Fibroblast of lung (primary cell): ENCODE measurements at regions not wholly inside any gene's neighbourhood (a gene's known extent, or its start where the extent isn't known, plus 50 kb on each side); places are given as distances from the start of the nearest gene placed in this dataset.

Experiments used
- DNase-seq, 2 donors: peaks; one replicate each; pipeline versions ENCODE4 v3.0.0 to v3.0.0-alpha.2; 2010; ENCODE audit warnings: low read depth in 2 of 2
- H2AFZ ChIP-seq: 2 replicates; pipeline ENCODE4 v1.5.1; 2012; ENCODE audit warnings: low read length, control low read depth, inconsistent platforms
- H3K27ac ChIP-seq: 2 replicates; pipeline ENCODE4 v1.5.1; 2011; ENCODE audit warnings: low read length, control low read depth; ENCODE audit not compliant: insufficient read depth
- H3K27me3 ChIP-seq: 2 replicates; pipeline ENCODE4 v1.5.1; 2011; ENCODE audit warnings: mild to moderate bottlenecking, low read length; ENCODE audit not compliant: control insufficient read depth, insufficient read depth
- H3K36me3 ChIP-seq: 2 replicates; pipeline ENCODE4 v1.5.1; 2011; ENCODE audit warnings: low read length; ENCODE audit not compliant: control insufficient read depth, insufficient read depth
- H3K4me1 ChIP-seq: 2 replicates; pipeline ENCODE4 v1.5.1; 2011; ENCODE audit warnings: low read length; ENCODE audit not compliant: control insufficient read depth, insufficient read depth; ENCODE audit errors: extremely low read depth
- H3K4me2 ChIP-seq: 2 replicates; pipeline ENCODE4 v1.5.1; 2011; ENCODE audit warnings: low read length, control low read depth; ENCODE audit not compliant: insufficient read depth; ENCODE audit errors: extremely low read depth
- H3K4me3 ChIP-seq, 4 experiments: fragments of 200-600 bp in 1 of 4; sonication (generic) in 1 of 4; replicated peaks in 1 of 4; 2 replicates each; pipeline ENCODE4 v1.5.1; 2011 to 2016; ENCODE audit warnings: low read length in 4 of 4, low read depth in 3 of 4, mild to moderate bottlenecking in 3 of 4, control low read depth in 2 of 4, inconsistent platforms in 1 of 4, mixed read lengths in 1 of 4; ENCODE audit not compliant: insufficient read depth in 1 of 4; ENCODE audit errors: control extremely low read depth in 1 of 4
- H3K79me2 ChIP-seq: 2 replicates; pipeline ENCODE4 v1.5.1; 2012; ENCODE audit warnings: mild to moderate bottlenecking, low read length, inconsistent platforms; ENCODE audit not compliant: control insufficient read depth, insufficient read depth
- H3K9ac ChIP-seq: 2 replicates; pipeline ENCODE4 v1.5.1; 2011; ENCODE audit warnings: mild to moderate bottlenecking, low read length, control low read depth; ENCODE audit not compliant: insufficient read depth
- H3K9me3 ChIP-seq: 2 replicates; pipeline ENCODE4 v1.5.1; 2012; ENCODE audit warnings: low read depth, low read length; ENCODE audit not compliant: control insufficient read depth, insufficient read depth
- H4K20me1 ChIP-seq: 2 replicates; pipeline ENCODE4 v1.5.1; 2011; ENCODE audit warnings: low read length; ENCODE audit not compliant: control insufficient read depth, insufficient read depth; ENCODE audit errors: extremely low read depth
- CTCF ChIP-seq, 2 donors: IDR thresholded peaks in 1 of 2; conservative IDR thresholded peaks in 1 of 2; 1 replicate in 1 of 2; 2 replicates in 1 of 2; pipeline ENCODE4 v1.5.1; 2011 to 2012; ENCODE audit warnings: low read length in 2 of 2, control low read depth in 1 of 2, inconsistent platforms in 1 of 2, low read depth in 1 of 2, mild to moderate bottlenecking in 1 of 2
- EZH2 ChIP-seq: IDR thresholded peaks from 2 replicates; pipeline ENCODE4 v1.5.1; 2012; ENCODE audit warnings: low read length, control low read depth, mild to moderate bottlenecking; ENCODE audit errors: missing control alignments

- no peaks in the 10 kb centered on the region for H3K36me3 ChIP-seq
- no peak for DNase-seq
- no peaks in the 10 kb centered on the region for H3K9me3 ChIP-seq
- no peak overlapping the region for H3K9ac ChIP-seq
- H3K4me2 ChIP-seq: no peak overlapping the region
- no peaks in the 10 kb centered on the region for H4K20me1 ChIP-seq
- H3K79me2 ChIP-seq: no peaks in the 10 kb centered on the region
- no peaks in the 10 kb centered on the region for H3K27me3 ChIP-seq
- H2AFZ ChIP-seq: no peak overlapping the region
- TF ChIP-seq CTCF (conservative IDR thresholded peaks at IDR 0.05 in 1 of 2, IDR thresholded peaks at IDR 0.05 in 1 of 2; ENCODE audit: low read depth in 1 of 2, low read length in 2 of 2): no peak
- TF ChIP-seq EZH2: no peak
- no peak overlapping the region for H3K4me3 ChIP-seq
- no peak overlapping the region for H3K27ac ChIP-seq
- H3K4me1 ChIP-seq: no peaks in the 10 kb centered on the region
These were observed 259.6 kb downstream of the NUP35 start for GRCh38 chr2:183383854-183384253.

- no peak for DNase-seq
- no peak for TF ChIP-seq EZH2
- TF ChIP-seq CTCF (conservative IDR thresholded peaks at IDR 0.05 in 1 of 2, IDR thresholded peaks at IDR 0.05 in 1 of 2; ENCODE audit: low read depth in 1 of 2, low read length in 2 of 2): no peak
- Histone ChIP-seq H3K36me3 (no peaks in the 10 kb centered on the region), H3K79me2 (no peaks in the 10 kb centered on the region), H4K20me1 (no peaks in the 10 kb centered on the region), H3K27ac (no peak overlapping the region), H3K4me1 (no peaks in the 10 kb centered on the region), H3K4me2 (no peak overlapping the region), H2AFZ (no peak overlapping the region), H3K9ac (no peak overlapping the region), H3K9me3 (no peaks in the 10 kb centered on the region), H3K27me3 (no peaks in the 10 kb centered on the region), H3K4me3 (no peak overlapping the region)
These were observed 265.4 kb downstream of the NUP35 start for GRCh38 chr2:183389546-183390080.

GRCh38 chr2:183390109-183390508 is 265.9 kb downstream of the NUP35 start:
- Histone ChIP-seq H2AFZ (no peak overlapping the region), H3K36me3 (no peaks in the 10 kb centered on the region), H3K27me3 (no peaks in the 10 kb centered on the region), H3K4me1 (no peaks in the 10 kb centered on the region), H3K4me3 (no peak overlapping the region), H3K9me3 (no peaks in the 10 kb centered on the region), H3K27ac (no peak overlapping the region), H3K4me2 (no peak overlapping the region), H3K9ac (no peak overlapping the region), H4K20me1 (no peaks in the 10 kb centered on the region), H3K79me2 (no peaks in the 10 kb centered on the region)
- no peak for DNase-seq
- TF ChIP-seq CTCF (conservative IDR thresholded peaks at IDR 0.05 in 1 of 2, IDR thresholded peaks at IDR 0.05 in 1 of 2; ENCODE audit: low read depth in 1 of 2, low read length in 2 of 2) (no peak), EZH2 (no peak)
